CD8-positive, alpha-beta memory T cell (primary cell): ENCODE measurements at regions not wholly inside any gene's neighbourhood (a gene's known extent, or its start where the extent isn't known, plus 50 kb on each side); places are given as distances from the start of the nearest gene placed in this dataset.

ENCODE experiments used
- CTCF ChIA-PET: fragments of 350-600 bp; sonication (Branson Sonifier 250); formaldehyde crosslinking; loops from one replicate; lab custom pipeline; 2021; ENCODE audit warnings: antibody characterized with exemption; lab: Charles Lee
- POLR2A ChIA-PET: fragments of 350-600 bp; sonication (Branson Sonifier 250); formaldehyde crosslinking; loops from one replicate; lab custom pipeline; 2021; ENCODE audit warnings: antibody characterized with exemption; lab: Charles Lee
- DNase-seq, 5 donors: peaks; one replicate each; pipeline versions ENCODE4 v3.0.0 to v3.0.0-alpha.2; 2020 to 2022; ENCODE audit warnings: mixed read lengths in 1 of 5
- H3K27ac ChIP-seq: one replicate; pipeline ENCODE4 v1.7.0; 2013; ENCODE audit warnings: low read depth, mild to moderate bottlenecking, low read length, moderate library complexity
- H3K27me3 ChIP-seq: 2 replicates; pipeline ENCODE4 v1.7.0; 2013; ENCODE audit warnings: low read length, mild to moderate bottlenecking; ENCODE audit not compliant: insufficient read depth, poor library complexity, severe bottlenecking
- H3K36me3 ChIP-seq: 2 replicates; pipeline ENCODE4 v1.7.0; 2013; ENCODE audit warnings: mild to moderate bottlenecking, low read length, moderate library complexity; ENCODE audit not compliant: insufficient read depth
- H3K4me1 ChIP-seq: 2 replicates; pipeline ENCODE4 v1.7.0; 2013; ENCODE audit warnings: mild to moderate bottlenecking, low read length, moderate library complexity; ENCODE audit not compliant: insufficient read depth
- H3K4me3 ChIP-seq: 2 replicates; pipeline ENCODE4 v1.7.0; 2013; ENCODE audit warnings: mild to moderate bottlenecking, low read length
- H3K9me3 ChIP-seq: 2 replicates; pipeline ENCODE4 v1.7.0; 2013; ENCODE audit warnings: mild to moderate bottlenecking, low read length
- H3K27ac Mint-ChIP-seq, 8 donors: one replicate each; pipeline ENCODE4 v1.8.0; 2020 to 2021; ENCODE audit warnings: mixed read lengths in 8 of 8, mild to moderate bottlenecking in 6 of 8, inconsistent platforms in 3 of 8, moderate library complexity in 3 of 8
- H3K27me3 Mint-ChIP-seq, 2 donors: one replicate each; pipeline ENCODE4 v1.8.0; 2020 to 2021; ENCODE audit warnings: mixed read lengths in 2 of 2, mild to moderate bottlenecking in 1 of 2, moderate library complexity in 1 of 2
- H3K36me3 Mint-ChIP-seq, 3 donors: one replicate each; pipeline ENCODE4 v1.8.0; 2020 to 2021; ENCODE audit warnings: mixed read lengths in 3 of 3, inconsistent platforms in 1 of 3, mild to moderate bottlenecking in 1 of 3
- H3K4me1 Mint-ChIP-seq, 3 donors: one replicate each; pipeline ENCODE4 v1.8.0; 2020 to 2021; ENCODE audit warnings: mixed read lengths in 3 of 3, inconsistent platforms in 1 of 3, mild to moderate bottlenecking in 1 of 3
- H3K4me3 Mint-ChIP-seq, 7 donors: one replicate each; pipeline ENCODE4 v1.8.0; 2020 to 2021; ENCODE audit warnings: mixed read lengths in 7 of 7, mild to moderate bottlenecking in 6 of 7, moderate library complexity in 4 of 7, inconsistent platforms in 2 of 7
- H3K9me3 Mint-ChIP-seq, 5 donors: one replicate each; pipeline ENCODE4 v1.8.0; 2020 to 2022; ENCODE audit warnings: mixed read lengths in 5 of 5, mild to moderate bottlenecking in 3 of 5, moderate library complexity in 2 of 5, inconsistent platforms in 1 of 5

GRCh38 chr2:139123795-139124194 is 343.6 kb upstream of the NXPH2 start:
- peaks cover 8 to 33% (median 14%) of the 10 kb centered on the region in 5 donors for H3K9me3 Mint-ChIP-seq
- H3K27ac Mint-ChIP-seq: no peak overlapping the region
- ChIA-PET POLR2A (no interaction called here), CTCF (no interaction called here)
- DNase-seq: no peak
- Histone ChIP-seq H3K27me3 (no peaks in the 10 kb centered on the region), H3K4me3 (no peak overlapping the region), H3K4me1 (no peaks in the 10 kb centered on the region), H3K36me3 (no peaks in the 10 kb centered on the region), H3K9me3 (no peaks in the 10 kb centered on the region), H3K27ac (no peak overlapping the region)
- H3K27me3 Mint-ChIP-seq: no peaks in the 10 kb centered on the region
- no peaks in the 10 kb centered on the region for H3K36me3 Mint-ChIP-seq
- no peaks in the 10 kb centered on the region for H3K4me1 Mint-ChIP-seq
- no peak overlapping the region for H3K4me3 Mint-ChIP-seq

GRCh38 chr2:139122711-139123158 is 342.5 kb upstream of the NXPH2 start:
- H3K9me3 ChIP-seq: no peaks in the 10 kb centered on the region
- no peak overlapping the region for H3K27ac Mint-ChIP-seq
- no peaks in the 10 kb centered on the region for H3K4me1 ChIP-seq
- H3K36me3 Mint-ChIP-seq: no peaks in the 10 kb centered on the region
- CTCF ChIA-PET: no interaction called here
- no peaks in the 10 kb centered on the region for H3K27me3 ChIP-seq
- H3K36me3 ChIP-seq: no peaks in the 10 kb centered on the region
- no peak overlapping the region for H3K4me3 Mint-ChIP-seq
- H3K4me1 Mint-ChIP-seq: no peaks in the 10 kb centered on the region
- no peak overlapping the region for H3K4me3 ChIP-seq
- POLR2A ChIA-PET: no interaction called here
- H3K27me3 Mint-ChIP-seq: no peaks in the 10 kb centered on the region
- peaks cover 6 to 37% (median 15%) of the 10 kb centered on the region in 5 donors for H3K9me3 Mint-ChIP-seq
- H3K27ac ChIP-seq: no peak overlapping the region
- DNase-seq: no peak

GRCh38 chr2:139099721-139100120 is 319.5 kb upstream of the NXPH2 start:
- CTCF ChIA-PET: no interaction called here
- no peaks in the 10 kb centered on the region for H3K27me3 Mint-ChIP-seq
- POLR2A ChIA-PET: no interaction called here
- no peaks in the 10 kb centered on the region for H3K36me3 ChIP-seq
- H3K4me3 Mint-ChIP-seq: no peak overlapping the region
- no peak overlapping the region for H3K4me3 ChIP-seq
- H3K27ac Mint-ChIP-seq: no peak overlapping the region
- no peaks in the 10 kb centered on the region for H3K9me3 ChIP-seq
- no peaks in the 10 kb centered on the region for H3K4me1 ChIP-seq
- no peaks in the 10 kb centered on the region for H3K27me3 ChIP-seq
- peaks cover 8 to 32% (median 14%) of the 10 kb centered on the region in 5 donors for H3K9me3 Mint-ChIP-seq
- H3K4me1 Mint-ChIP-seq: no peaks in the 10 kb centered on the region
- H3K27ac ChIP-seq: no peak overlapping the region
- H3K36me3 Mint-ChIP-seq: no peaks in the 10 kb centered on the region
- no peak for DNase-seq

GRCh38 chr2:139098961-139099360 is 318.8 kb upstream of the NXPH2 start:
- H3K27me3 ChIP-seq: no peaks in the 10 kb centered on the region
- no peaks in the 10 kb centered on the region for H3K36me3 Mint-ChIP-seq
- no peak for DNase-seq
- H3K27me3 Mint-ChIP-seq: no peaks in the 10 kb centered on the region
- ChIA-PET POLR2A (no interaction called here), CTCF (no interaction called here)
- H3K9me3 ChIP-seq: no peaks in the 10 kb centered on the region
- no peak overlapping the region for H3K27ac ChIP-seq
- no peaks in the 10 kb centered on the region for H3K36me3 ChIP-seq
- H3K4me3 Mint-ChIP-seq: no peak overlapping the region
- H3K4me1 Mint-ChIP-seq: no peaks in the 10 kb centered on the region
- no peaks in the 10 kb centered on the region for H3K4me1 ChIP-seq
- H3K9me3 Mint-ChIP-seq: peaks cover 8 to 32% (median 14%) of the 10 kb centered on the region in 5 donors
- H3K27ac Mint-ChIP-seq: no peak overlapping the region
- H3K4me3 ChIP-seq: no peak overlapping the region

GRCh38 chr2:139083121-139083520 is 302.9 kb upstream of the NXPH2 start:
- no peaks in the 10 kb centered on the region for H3K27me3 ChIP-seq
- H3K4me3 ChIP-seq: no peak overlapping the region
- H3K4me3 Mint-ChIP-seq: no peak overlapping the region
- H3K4me1 Mint-ChIP-seq: no peaks in the 10 kb centered on the region
- no peak overlapping the region for H3K27ac ChIP-seq
- H3K36me3 ChIP-seq: no peaks in the 10 kb centered on the region
- H3K9me3 ChIP-seq: no peaks in the 10 kb centered on the region
- H3K4me1 ChIP-seq: no peaks in the 10 kb centered on the region
- no peaks in the 10 kb centered on the region for H3K36me3 Mint-ChIP-seq
- no peaks in the 10 kb centered on the region for H3K27me3 Mint-ChIP-seq
- no peak for DNase-seq
- POLR2A ChIA-PET: no interaction called here
- H3K27ac Mint-ChIP-seq: no peak overlapping the region
- CTCF ChIA-PET: no interaction called here
- peaks cover 2 to 9% (median 2%) of the 10 kb centered on the region in 5 donors for H3K9me3 Mint-ChIP-seq

GRCh38 chr2:139080244-139080643 is 300.1 kb upstream of the NXPH2 start:
- Mint-ChIP-seq H3K4me3 (no peak overlapping the region), H3K9me3 (peaks cover 2 to 21% (median 4%) of the 10 kb centered on the region in 5 donors), H3K36me3 (no peaks in the 10 kb centered on the region), H3K27ac (no peak overlapping the region), H3K4me1 (no peaks in the 10 kb centered on the region), H3K27me3 (no peaks in the 10 kb centered on the region)
- no peak overlapping the region for H3K4me3 ChIP-seq
- no peak overlapping the region for H3K27ac ChIP-seq
- no peaks in the 10 kb centered on the region for H3K9me3 ChIP-seq
- no peak for DNase-seq
- CTCF ChIA-PET: no interaction called here
- no peaks in the 10 kb centered on the region for H3K36me3 ChIP-seq
- POLR2A ChIA-PET: no interaction called here
- no peaks in the 10 kb centered on the region for H3K27me3 ChIP-seq
- H3K4me1 ChIP-seq: no peaks in the 10 kb centered on the region

- no peak overlapping the region for H3K27ac ChIP-seq
- Mint-ChIP-seq H3K4me3 (no peak overlapping the region), H3K9me3 (peaks cover 2 to 17% (median 4%) of the 10 kb centered on the region in 5 donors), H3K36me3 (no peaks in the 10 kb centered on the region), H3K27me3 (no peaks in the 10 kb centered on the region), H3K4me1 (no peaks in the 10 kb centered on the region), H3K27ac (no peak overlapping the region)
- no peaks in the 10 kb centered on the region for H3K36me3 ChIP-seq
- no peaks in the 10 kb centered on the region for H3K4me1 ChIP-seq
- no peak for DNase-seq
- POLR2A ChIA-PET: no interaction called here
- CTCF ChIA-PET: no interaction called here
- H3K27me3 ChIP-seq: no peaks in the 10 kb centered on the region
- H3K9me3 ChIP-seq: no peaks in the 10 kb centered on the region
- H3K4me3 ChIP-seq: no peak overlapping the region
These were observed 299.1 kb upstream of the NXPH2 start for GRCh38 chr2:139079311-139079710.

GRCh38 chr2:139078376-139078775 is 298.2 kb upstream of the NXPH2 start:
- Mint-ChIP-seq H3K36me3 (no peaks in the 10 kb centered on the region), H3K4me3 (no peak overlapping the region), H3K9me3 (peaks cover 2 to 18% (median 2%) of the 10 kb centered on the region in 5 donors), H3K4me1 (no peaks in the 10 kb centered on the region), H3K27me3 (no peaks in the 10 kb centered on the region), H3K27ac (peak overlapping the region in 1 of 8 donors; percentile 7)
- no peaks in the 10 kb centered on the region for H3K27me3 ChIP-seq
- no peak for DNase-seq
- no peaks in the 10 kb centered on the region for H3K36me3 ChIP-seq
- POLR2A ChIA-PET: no interaction called here
- no peak overlapping the region for H3K27ac ChIP-seq
- H3K4me3 ChIP-seq: no peak overlapping the region
- CTCF ChIA-PET: no interaction called here
- no peaks in the 10 kb centered on the region for H3K4me1 ChIP-seq
- H3K9me3 ChIP-seq: no peaks in the 10 kb centered on the region
